BE2C (cell line): ENCODE measurements at regions not wholly inside any gene's neighbourhood (a gene's known extent, or its start where the extent isn't known, plus 50 kb on each side); places are given as distances from the start of the nearest gene placed in this dataset.

ENCODE experiments used
- DNase-seq: peaks from one replicate; pipeline ENCODE4 v3.0.0-alpha.2; 2020
- H3K27me3 ChIP-seq: fragments of 250-450 bp; sonication (Bioruptor Pico); 2 replicates; pipeline ENCODE4 v1.5.1; 2020; ENCODE audit warnings: mild to moderate bottlenecking
- H3K36me3 ChIP-seq: fragments of 250-450 bp; sonication (Bioruptor Pico); 2 replicates; pipeline ENCODE4 v1.5.1; 2020; ENCODE audit warnings: mild to moderate bottlenecking
- H3K4me1 ChIP-seq: fragments of 250-450 bp; sonication (Bioruptor Pico); 2 replicates; pipeline ENCODE4 v1.5.1; 2020
- H3K4me3 ChIP-seq: 2 replicates; pipeline ENCODE4 v1.5.1; 2011; ENCODE audit warnings: low read depth, low read length
- H3K9me3 ChIP-seq: fragments of 250-450 bp; sonication (Bioruptor Pico); 2 replicates; pipeline ENCODE4 v1.5.1; 2020
- CTCF ChIP-seq: IDR thresholded peaks from 2 replicates; pipeline ENCODE4 v1.5.1; 2012; ENCODE audit warnings: mild to moderate bottlenecking, low read depth, low read length

- Histone ChIP-seq H3K36me3 (no peaks in the 10 kb centered on the region), H3K27me3 (no peaks in the 10 kb centered on the region), H3K4me3 (no peak overlapping the region), H3K9me3 (no peaks in the 10 kb centered on the region), H3K4me1 (no peaks in the 10 kb centered on the region)
- DNase-seq = no peak
- no peak for TF ChIP-seq CTCF
Measured at GRCh38 chr12:40598073-40598472, 94.2 kb upstream of the CNTN1 start.

- Histone ChIP-seq H3K4me3 (no peak overlapping the region), H3K4me1 (no peaks in the 10 kb centered on the region; the same call in 1 of the 2 replicates), H3K27me3 (no peaks in the 10 kb centered on the region), H3K9me3 (no peaks in the 10 kb centered on the region), H3K36me3 (no peaks in the 10 kb centered on the region)
- no peak for DNase-seq
- no peak for TF ChIP-seq CTCF
Measured at GRCh38 chr12:40602562-40602961, 89.7 kb upstream of the CNTN1 start.

- DNase-seq = no peak
- no peak overlapping the region for H3K4me3 ChIP-seq
- H3K4me1 ChIP-seq = no peaks in the 10 kb centered on the region
- no peaks in the 10 kb centered on the region for H3K27me3 ChIP-seq
- TF ChIP-seq CTCF = no peak
- H3K9me3 ChIP-seq = no peaks in the 10 kb centered on the region
- H3K36me3 ChIP-seq = no peaks in the 10 kb centered on the region
Measured at GRCh38 chr12:40614923-40615322, 77.3 kb upstream of the CNTN1 start.

- Histone ChIP-seq H3K9me3 (no peaks in the 10 kb centered on the region), H3K4me3 (no peak overlapping the region), H3K4me1 (no peaks in the 10 kb centered on the region), H3K27me3 (no peaks in the 10 kb centered on the region), H3K36me3 (no peaks in the 10 kb centered on the region)
- TF ChIP-seq CTCF = no peak
- DNase-seq = no peak
Measured at GRCh38 chr12:40615590-40615989, 76.6 kb upstream of the CNTN1 start.

- Histone ChIP-seq H3K4me1 (no peaks in the 10 kb centered on the region), H3K9me3 (no peaks in the 10 kb centered on the region), H3K4me3 (no peak overlapping the region), H3K36me3 (no peaks in the 10 kb centered on the region), H3K27me3 (no peaks in the 10 kb centered on the region)
- TF ChIP-seq CTCF = no peak
- DNase-seq = no peak
Measured at GRCh38 chr12:40616383-40616915, 75.8 kb upstream of the CNTN1 start.

- no peak for DNase-seq
Measured at GRCh38 chr12:40618636-40619035, 73.6 kb upstream of the CNTN1 start.

More at GRCh38 chr12:40618636-40619035, 73.6 kb upstream of the CNTN1 start:
- no peaks in the 10 kb centered on the region for H3K36me3 ChIP-seq
- no peak for TF ChIP-seq CTCF
- H3K4me1 ChIP-seq = no peaks in the 10 kb centered on the region
- no peaks in the 10 kb centered on the region; the same call in 1 of the 2 replicates for H3K9me3 ChIP-seq
- H3K27me3 ChIP-seq = no peaks in the 10 kb centered on the region
- H3K4me3 ChIP-seq = no peak overlapping the region
